MG63 (cell line): ENCODE measurements at regions not wholly inside any gene's neighbourhood (a gene's known extent, or its start where the extent isn't known, plus 50 kb on each side); places are given as distances from the start of the nearest gene placed in this dataset.
"Not testable (repeated sequence)": the region's sequence is repeated elsewhere in the genome, so short reads cannot be mapped to it uniquely, and the experiment has no call there.

Source experiments
- DNase-seq: peaks from one replicate; pipeline ENCODE4 v3.0.0-alpha.2; 2020
- H3K27me3 ChIP-seq: fragments of 250-450 bp; sonication (Bioruptor Pico); 2 replicates; pipeline ENCODE4 v1.5.1; 2020; ENCODE audit warnings: mild to moderate bottlenecking, moderate library complexity
- H3K36me3 ChIP-seq: fragments of 250-450 bp; sonication (Bioruptor Pico); 2 replicates; pipeline ENCODE4 v1.5.1; 2020; ENCODE audit warnings: mild to moderate bottlenecking, moderate library complexity
- H3K4me3 ChIP-seq: fragments of 250-450 bp; sonication (Bioruptor Pico); 2 replicates; pipeline ENCODE4 v1.5.1; 2020; ENCODE audit warnings: mild to moderate bottlenecking, moderate library complexity
- H3K9me3 ChIP-seq: fragments of 250-450 bp; sonication (Bioruptor Pico); 2 replicates; pipeline ENCODE4 v1.5.1; 2020; ENCODE audit warnings: mild to moderate bottlenecking, moderate library complexity

DNA sequence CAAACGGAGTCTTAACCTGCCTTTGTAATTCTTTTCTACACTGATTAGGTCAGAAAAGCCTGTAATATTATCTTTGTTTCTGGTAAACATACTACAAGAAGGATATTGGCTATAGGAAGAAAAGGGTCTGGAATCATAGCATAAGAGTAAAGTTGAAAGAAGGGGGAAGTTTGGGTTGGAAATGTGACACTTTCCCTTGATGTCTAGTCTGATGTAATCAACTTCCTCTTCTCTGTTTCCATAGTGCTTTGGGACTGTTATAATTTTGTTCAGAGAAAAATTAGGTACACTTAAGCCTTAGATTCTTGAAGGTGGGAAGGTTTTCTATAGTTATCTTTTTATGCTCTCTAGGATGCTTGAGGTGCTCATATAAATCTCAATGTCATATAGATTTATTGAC is 322.2 kb downstream of the AEBP2 start:
- Histone ChIP-seq H3K36me3 (no peaks in the 10 kb centered on the region), H3K27me3 (no peaks in the 10 kb centered on the region), H3K4me3 (no peak overlapping the region), H3K9me3 (no peaks in the 10 kb centered on the region)
- no peak for DNase-seq

DNA sequence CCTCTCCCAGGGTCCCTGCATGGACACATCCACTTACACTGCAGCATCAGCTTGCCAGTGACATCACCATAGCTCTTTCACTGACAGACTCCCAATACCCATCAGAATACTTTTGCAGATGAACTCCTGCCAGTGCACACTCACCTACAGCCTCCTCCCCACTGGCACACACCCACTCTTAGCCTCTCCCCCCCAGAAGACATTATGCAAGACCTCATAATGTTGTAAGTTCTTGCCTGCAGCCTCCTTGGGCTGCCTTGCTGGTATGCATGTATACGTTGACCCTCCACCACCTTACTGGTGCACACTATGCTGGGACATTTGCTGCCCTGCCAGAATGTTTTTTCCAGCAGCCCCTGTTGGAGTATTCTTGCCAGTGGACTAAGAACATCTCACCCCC is 324.2 kb downstream of the AEBP2 start:
- H3K4me3 ChIP-seq, result no peak overlapping the region
- H3K9me3 ChIP-seq, result no peaks in the 10 kb centered on the region
- H3K36me3 ChIP-seq, result no peaks in the 10 kb centered on the region

DNA sequence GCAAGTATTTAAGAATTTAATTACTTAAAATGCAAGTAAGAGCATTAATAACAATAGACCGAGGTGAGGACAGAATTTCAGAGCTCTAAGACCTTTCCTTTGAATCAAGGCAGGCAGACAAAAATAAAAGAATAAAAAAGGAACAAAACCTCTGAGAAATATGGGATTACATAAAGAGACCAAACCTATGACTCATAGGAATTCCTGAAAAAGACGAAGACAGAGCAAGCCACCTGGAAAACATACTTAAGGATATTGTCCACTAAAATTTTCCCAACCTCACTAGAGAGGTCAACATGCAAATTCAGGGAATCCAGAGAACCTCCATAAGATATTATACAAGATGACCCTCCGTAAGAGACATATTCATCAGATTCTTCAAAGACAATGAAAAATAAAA is 325.1 kb downstream of the AEBP2 start:
- no peak for DNase-seq
- Histone ChIP-seq H3K9me3 (no peaks in the 10 kb centered on the region), H3K27me3 (no peaks in the 10 kb centered on the region), H3K36me3 (no peaks in the 10 kb centered on the region), H3K4me3 (no peak overlapping the region)

More for the DNA sequence above, 324.2 kb downstream of the AEBP2 start:
- H3K27me3 ChIP-seq, result no peaks in the 10 kb centered on the region
- DNase-seq, result no peak

DNA sequence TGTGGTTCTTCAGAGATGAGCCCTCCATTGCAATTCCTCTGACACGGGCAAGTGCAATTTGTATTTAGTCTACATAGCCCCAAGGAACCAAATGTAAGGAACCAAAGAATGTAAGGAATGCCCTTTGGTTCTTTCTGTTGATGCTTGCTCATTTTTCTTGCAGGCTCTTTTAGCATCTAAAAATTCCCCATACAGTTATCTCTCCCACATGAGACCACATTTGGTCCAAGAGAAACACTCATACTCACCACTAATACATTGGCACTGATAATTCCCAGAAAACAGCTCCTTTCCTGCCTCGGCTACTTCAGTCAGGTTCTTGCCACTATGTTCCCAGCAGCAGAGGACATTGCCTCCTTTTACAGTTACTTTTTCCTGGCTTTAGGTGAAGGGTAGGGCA is 332.6 kb downstream of the AEBP2 start:
- H3K36me3 ChIP-seq, result no peaks in the 10 kb centered on the region
- H3K9me3 ChIP-seq, result no peaks in the 10 kb centered on the region; the same call in 1 of the 2 replicates
- H3K4me3 ChIP-seq, result no peak overlapping the region
- peak; percentile 44 for DNase-seq
- H3K27me3 ChIP-seq, result no peaks in the 10 kb centered on the region

DNA sequence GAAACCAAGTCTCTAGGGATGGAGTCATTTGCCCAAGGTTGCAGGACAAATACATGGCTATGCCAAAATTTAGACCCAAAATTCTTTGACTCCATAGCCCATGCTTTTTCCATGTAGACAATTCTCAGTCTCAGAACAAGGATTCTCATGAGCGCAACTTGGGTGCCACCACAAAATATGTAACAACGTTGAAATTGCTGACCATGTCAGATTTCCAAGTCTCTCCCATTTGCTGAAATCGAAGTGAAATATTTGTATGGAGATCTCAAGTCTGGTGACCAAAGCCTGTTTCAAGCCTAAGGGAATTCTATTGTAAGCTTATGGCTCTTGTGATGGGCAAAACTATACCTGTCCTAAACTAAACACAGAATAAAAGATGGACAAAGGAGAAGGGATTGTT is 333.5 kb downstream of the AEBP2 start:
- no peaks in the 10 kb centered on the region; the same call in 1 of the 2 replicates for H3K9me3 ChIP-seq
- DNase-seq, result no peak
- H3K36me3 ChIP-seq, result no peaks in the 10 kb centered on the region
- H3K4me3 ChIP-seq, result no peak overlapping the region
- no peaks in the 10 kb centered on the region for H3K27me3 ChIP-seq

DNA sequence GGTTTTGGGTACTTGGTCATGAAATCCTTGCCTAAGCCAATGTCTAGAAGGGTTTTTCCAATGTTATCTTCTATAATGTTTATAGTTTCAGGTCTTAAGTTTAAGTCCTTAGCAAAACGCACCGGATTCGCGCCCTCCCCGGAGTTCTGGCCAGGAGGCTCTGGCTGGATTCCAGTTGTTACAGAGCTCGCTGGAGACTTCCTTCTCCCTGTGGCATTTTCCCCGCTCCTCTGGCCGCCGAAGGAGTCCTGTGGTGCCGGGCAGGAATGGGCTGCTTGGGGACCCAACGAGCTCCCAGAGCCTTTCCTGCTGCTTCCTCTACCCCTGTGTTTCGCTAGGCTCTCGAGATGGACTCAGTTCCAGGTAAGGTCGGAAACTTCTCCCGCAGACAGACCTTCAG is 335.9 kb downstream of the AEBP2 start:
- H3K27me3 ChIP-seq, result no peaks in the 10 kb centered on the region
- H3K36me3 ChIP-seq, result no peaks in the 10 kb centered on the region
- no peak for DNase-seq
- no peaks in the 10 kb centered on the region; the same call in 1 of the 2 replicates for H3K9me3 ChIP-seq
- no peak overlapping the region for H3K4me3 ChIP-seq

DNA sequence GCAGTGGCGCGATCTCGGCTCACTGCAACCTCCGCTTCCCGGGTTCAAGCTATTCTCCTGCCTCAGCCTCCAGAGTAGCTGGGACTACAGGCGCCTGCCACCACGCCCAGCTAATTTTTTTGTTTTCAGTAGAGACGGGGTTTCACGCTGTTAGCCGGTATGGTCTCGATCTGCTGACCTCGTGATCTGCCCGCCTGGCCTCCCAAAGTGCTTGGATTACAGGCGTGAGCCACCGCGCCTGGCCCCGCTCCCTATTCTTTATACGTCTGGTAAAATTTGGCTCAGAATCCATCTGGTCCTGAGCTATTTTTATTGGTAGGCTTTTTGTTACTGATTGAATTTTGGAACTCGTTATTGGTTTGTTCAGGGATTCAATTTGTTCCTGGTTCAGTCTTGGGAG is 336.7 kb downstream of the AEBP2 start:
- H3K36me3 ChIP-seq, DNase-seq, H3K4me3 ChIP-seq, H3K27me3 ChIP-seq, H3K9me3 ChIP-seq: not testable (repeated sequence)

DNA sequence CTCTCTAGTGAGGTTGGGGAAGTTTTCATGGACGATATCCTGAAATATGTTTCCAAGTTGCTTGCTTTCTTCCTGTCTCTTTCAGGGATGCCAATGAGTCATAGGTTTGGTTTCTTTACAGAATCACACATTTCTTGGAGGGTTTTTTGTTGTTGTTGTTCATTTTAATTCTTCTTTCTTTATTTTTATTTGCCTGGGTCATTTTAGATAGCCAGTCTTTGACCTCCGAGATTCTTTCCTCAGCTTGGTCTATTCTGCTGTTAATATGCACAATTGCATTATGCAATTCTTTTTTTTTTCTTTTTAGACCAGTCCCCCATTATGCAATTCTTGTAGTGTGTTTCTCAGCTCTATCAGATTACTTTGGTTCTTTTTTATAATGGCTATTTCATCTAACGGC is 338.9 kb downstream of the AEBP2 start:
- H3K4me3 ChIP-seq, result no peak overlapping the region
- H3K9me3 ChIP-seq, result no peaks in the 10 kb centered on the region; the same call in 1 of the 2 replicates
- no peak for DNase-seq
- H3K27me3 ChIP-seq, result no peaks in the 10 kb centered on the region
- H3K36me3 ChIP-seq, result no peaks in the 10 kb centered on the region

DNA sequence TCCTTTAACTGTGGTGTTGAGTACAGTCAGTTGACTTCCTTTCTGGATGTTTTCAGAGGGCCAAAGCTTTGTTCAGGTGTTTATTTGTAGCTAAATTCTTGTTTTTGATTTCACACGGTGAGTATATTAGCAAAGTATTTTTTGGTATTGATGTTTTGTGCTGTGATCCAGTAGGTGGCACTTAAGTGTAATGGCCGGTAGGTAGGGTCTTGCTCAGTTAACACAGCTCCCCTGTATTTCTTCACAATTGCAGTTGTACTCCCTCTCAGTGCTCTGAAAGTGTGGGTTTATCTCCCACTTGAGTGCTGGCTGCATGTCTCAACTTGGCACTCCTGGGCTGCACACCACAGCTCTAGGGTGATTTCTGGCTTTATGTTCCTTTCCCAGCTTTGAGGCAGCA is 339.5 kb downstream of the AEBP2 start:
- Histone ChIP-seq H3K36me3 (no peaks in the 10 kb centered on the region), H3K27me3 (no peaks in the 10 kb centered on the region), H3K4me3 (no peak overlapping the region), H3K9me3 (no peaks in the 10 kb centered on the region; the same call in 1 of the 2 replicates)
- DNase-seq, result no peak

DNA sequence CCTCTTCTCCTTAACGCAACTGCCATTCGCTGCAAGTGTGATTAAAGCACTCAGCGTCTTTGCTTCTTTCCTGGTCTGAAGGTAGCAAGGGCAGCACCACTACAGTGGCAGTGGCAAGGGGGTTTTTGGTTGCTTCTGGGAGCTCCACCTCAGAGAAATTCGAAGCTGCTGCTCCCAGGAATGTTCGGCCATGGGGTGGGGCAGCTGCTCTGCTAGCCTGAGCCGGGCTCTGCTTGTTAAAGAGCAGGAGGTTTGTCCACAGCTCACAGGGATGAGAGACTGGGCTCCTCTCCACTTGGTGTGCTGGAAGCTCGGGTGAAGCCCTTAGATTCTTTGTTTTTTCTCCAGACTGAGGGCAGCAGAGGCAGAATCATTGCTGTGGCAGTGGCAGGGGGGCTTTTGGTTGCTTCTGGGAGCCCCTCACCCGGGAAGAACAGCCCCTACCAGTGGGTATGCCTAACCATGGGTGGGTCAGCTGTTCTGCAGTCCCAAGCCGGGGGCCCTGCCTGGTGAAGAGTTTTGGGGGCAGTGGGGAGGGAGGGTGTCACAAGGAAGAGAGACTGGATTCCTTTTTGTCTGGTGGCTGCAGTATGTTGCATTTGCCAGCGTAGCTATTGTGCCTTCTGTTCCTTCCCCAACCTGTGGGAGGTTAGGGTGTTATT is 340.2 kb downstream of the AEBP2 start:
- Histone ChIP-seq H3K4me3 (no peak overlapping the region), H3K36me3 (no peaks in the 10 kb centered on the region), H3K9me3 (no peaks in the 10 kb centered on the region; the same call in 1 of the 2 replicates), H3K27me3 (no peaks in the 10 kb centered on the region)
- no peak for DNase-seq

DNA sequence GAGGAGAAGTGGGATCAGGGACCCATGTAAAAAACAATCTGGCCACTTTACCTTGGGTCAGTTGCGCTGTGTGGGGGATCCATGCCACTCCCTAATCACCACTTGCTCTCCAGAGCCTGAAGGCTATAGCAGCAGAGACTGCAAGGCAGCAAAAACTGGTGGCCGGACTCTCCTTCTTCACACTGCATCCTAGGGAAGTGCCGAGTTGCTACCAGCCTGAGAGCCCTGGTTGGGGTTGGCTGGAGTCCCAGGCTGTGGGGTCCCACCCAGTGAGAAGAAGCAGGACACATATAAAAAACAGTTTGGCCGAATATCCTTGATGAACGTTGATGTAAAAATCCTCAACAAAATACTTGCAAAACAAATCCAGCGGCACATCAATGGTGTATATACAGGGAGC is 341.2 kb downstream of the AEBP2 start:
- H3K9me3 ChIP-seq, result no peaks in the 10 kb centered on the region
- no peaks in the 10 kb centered on the region for H3K27me3 ChIP-seq
- H3K4me3 ChIP-seq, result no peak overlapping the region
- H3K36me3 ChIP-seq, result no peaks in the 10 kb centered on the region
- DNase-seq, result no peak

DNA sequence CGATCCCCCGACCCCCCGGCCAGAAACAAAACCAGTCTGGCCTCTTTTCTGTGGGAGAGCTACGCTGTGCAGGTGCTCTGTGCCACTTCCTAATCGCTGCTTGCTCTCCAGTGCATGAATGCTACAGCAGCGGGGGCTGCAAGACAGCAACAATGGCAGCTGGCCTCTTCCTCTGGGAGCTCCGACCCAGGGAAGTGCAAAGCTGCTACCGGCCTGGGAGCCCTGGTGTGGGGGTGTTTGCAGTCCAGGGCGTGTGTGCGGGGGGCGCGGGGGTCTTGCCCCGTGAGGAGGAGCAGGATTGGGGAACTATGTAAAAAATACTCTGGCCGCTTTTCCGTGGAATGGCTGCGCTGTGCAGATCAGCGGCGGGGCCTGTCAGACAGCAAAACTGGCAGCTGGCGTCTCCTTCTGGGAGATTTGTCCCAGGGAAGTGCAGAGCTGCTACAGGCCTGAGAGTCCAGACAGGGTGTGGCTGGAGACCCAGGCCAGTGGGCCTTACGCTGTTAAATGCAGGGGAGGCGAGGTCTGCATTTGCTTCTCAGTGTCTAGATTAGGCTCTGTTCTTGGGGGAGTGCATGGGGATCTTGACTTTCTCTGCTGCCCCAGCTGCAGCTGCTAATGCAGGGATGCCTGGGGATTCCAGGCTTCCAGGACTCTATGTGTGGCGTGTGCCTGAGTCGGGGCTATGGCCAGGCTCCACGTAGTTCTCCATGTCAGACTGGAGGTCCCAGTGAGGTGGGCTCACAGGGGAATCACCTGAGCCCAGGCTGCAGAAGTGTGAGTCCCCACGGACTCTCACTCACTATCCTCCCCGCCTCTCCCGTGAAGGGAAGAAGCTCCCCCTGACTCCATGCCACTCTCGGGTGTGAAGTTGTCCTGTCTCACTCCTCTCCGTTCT is 344.5 kb downstream of the AEBP2 start:
- Histone ChIP-seq H3K9me3 (peaks cover 3% of the 10 kb centered on the region; the same call in 1 of the 2 replicates), H3K27me3 (no peaks in the 10 kb centered on the region; the same call in 1 of the 2 replicates), H3K36me3 (no peaks in the 10 kb centered on the region), H3K4me3 (no peak overlapping the region)
- DNase-seq, result no peak

DNA sequence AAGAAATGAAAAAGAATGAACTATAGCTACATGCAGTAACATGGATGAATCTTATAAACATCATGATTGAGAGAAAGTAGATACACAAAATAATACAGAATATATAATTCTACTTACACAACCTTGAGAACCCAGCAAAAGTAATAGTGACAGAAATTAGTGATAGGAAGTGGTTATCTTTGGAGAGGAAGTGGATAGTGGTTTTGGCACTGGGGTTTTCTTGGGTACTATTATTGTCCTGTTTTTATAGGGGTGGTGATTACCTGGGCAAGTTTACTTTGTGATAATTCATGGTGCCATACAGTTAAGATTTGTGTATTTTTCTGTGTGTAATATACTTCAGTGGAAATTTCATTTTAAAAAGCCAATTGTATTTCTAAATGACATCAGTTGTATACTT is 352.7 kb downstream of the AEBP2 start:
- no peak for DNase-seq
- Histone ChIP-seq H3K27me3 (no peaks in the 10 kb centered on the region), H3K4me3 (no peak overlapping the region), H3K36me3 (no peaks in the 10 kb centered on the region), H3K9me3 (no peaks in the 10 kb centered on the region)

DNA sequence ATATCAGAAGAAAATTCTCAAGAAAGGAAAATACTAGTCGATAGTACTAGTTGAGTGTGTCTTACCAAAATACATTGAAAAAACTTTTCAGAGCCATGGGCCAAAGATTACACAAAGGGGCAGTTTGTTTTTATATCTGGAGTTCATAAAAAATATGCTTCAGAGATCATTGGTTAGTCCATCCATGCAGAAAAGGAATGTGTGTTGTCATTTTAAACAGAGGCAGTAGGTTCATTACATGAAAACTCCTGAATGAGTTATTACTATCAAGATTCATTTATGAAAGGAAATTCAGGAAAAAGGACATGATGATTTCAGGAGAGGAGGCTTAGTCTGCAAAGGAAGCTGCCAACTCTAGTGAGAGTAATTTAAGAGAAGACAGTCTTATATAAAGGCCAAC is 354.8 kb downstream of the AEBP2 start:
- no peaks in the 10 kb centered on the region for H3K36me3 ChIP-seq
- no peaks in the 10 kb centered on the region for H3K9me3 ChIP-seq
- H3K4me3 ChIP-seq, result no peak overlapping the region
- H3K27me3 ChIP-seq, result no peaks in the 10 kb centered on the region
- no peak for DNase-seq

DNA sequence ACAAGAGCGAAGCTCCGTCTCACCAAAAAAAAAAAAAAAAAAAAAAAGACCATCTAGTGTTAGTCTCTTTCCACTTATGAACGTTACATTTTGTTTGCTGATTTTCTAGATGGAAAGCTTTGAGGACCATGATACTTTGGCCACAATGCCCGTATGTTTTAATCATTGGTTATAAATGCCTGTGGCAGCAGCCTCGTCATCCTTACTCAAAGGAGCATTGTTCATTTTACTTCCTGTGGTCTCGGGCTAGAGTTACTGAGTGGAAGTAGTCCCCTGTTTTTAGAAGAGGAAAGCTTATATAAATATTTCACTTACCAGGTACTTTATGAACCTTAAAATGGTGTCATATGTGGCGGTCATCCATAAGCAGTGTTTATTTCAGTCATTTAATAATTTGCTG is 359.9 kb downstream of the AEBP2 start:
- no peaks in the 10 kb centered on the region for H3K36me3 ChIP-seq
- no peak for DNase-seq
- H3K9me3 ChIP-seq, result no peaks in the 10 kb centered on the region
- no peak overlapping the region for H3K4me3 ChIP-seq
- no peaks in the 10 kb centered on the region for H3K27me3 ChIP-seq

DNA sequence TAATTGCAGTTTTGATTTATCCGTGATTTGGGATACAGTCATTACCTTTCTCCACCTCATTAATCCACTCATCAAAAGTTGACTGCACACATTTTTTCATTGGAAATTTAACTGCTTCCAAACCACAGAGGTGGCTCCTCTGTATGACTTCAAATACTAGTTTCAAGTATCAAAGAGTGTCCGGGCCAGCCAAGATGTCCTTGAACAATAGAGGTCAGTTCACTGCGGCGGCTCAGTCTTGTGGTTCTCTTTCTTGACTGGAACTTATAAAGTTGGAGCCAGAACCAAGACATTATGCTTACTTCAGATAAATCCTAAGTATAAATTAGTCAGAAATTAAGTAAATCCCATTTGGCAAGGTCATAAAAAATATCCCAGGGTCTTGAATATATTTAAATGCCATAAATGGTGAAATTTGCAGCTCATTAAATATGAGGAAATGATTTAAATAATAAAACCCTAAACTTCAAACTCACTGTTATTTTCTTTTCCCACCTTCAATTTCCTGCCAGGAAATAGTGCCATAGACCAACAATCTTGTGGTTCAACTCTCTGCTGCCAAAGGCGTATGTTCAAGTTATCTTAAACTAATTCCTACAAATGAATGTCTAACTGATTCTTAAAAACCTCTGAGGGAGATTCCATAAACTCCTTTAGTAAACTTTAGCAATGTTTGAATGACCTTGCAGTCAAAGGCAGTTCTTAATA is 360.8 kb downstream of the AEBP2 start:
- no peaks in the 10 kb centered on the region for H3K9me3 ChIP-seq
- no peaks in the 10 kb centered on the region for H3K36me3 ChIP-seq
- DNase-seq, result no peak
- H3K4me3 ChIP-seq, result no peak overlapping the region
- no peaks in the 10 kb centered on the region for H3K27me3 ChIP-seq

DNA sequence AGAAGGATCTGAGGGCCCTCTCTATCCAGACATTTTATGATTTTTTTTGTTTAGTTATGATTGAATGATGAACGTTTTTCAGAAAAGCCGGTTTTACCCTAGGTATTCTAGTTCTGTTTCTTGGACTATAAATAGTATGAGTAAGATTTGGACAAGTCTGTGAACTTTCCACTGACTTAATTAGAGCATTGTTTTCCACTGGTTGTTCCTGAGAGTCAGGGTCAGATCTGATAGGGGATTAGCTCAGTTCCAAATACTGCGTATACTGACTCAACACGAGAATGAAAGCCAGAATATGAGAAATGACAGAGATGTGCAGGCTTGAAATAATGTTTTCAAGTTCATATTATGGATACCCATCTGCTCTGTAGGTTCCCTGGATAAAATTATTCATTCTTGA is 361.6 kb downstream of the AEBP2 start:
- H3K4me3 ChIP-seq, result no peak overlapping the region
- no peaks in the 10 kb centered on the region for H3K27me3 ChIP-seq
- no peak for DNase-seq
- no peaks in the 10 kb centered on the region for H3K36me3 ChIP-seq
- H3K9me3 ChIP-seq, result no peaks in the 10 kb centered on the region
